ENCODE measurements at regions not wholly inside any gene's neighbourhood (a gene's known extent, or its start where the extent isn't known, plus 50 kb on each side); places are given as distances from the start of the nearest gene placed in this dataset.

GRCh38 chr2:144290276-144290675 lies 229.6 kb downstream of the ZEB2 start:
- DNase-seq (ENCODE audit: low spot score), result no peak
- H3K9me3 ChIP-seq (ENCODE audit: control insufficient read depth in 4 of 4, low read length in 3 of 4), result no peaks in the 10 kb centered on the region
- H3K4me3 ChIP-seq (ENCODE audit: low read depth in 1 of 3, low read length in 3 of 3), result no peak overlapping the region
- WGBS, result 98% methylated on average over 1 of the region's 1 CpG
- H3K9ac ChIP-seq (ENCODE audit: low read depth in 1 of 2, low read length in 2 of 2), result no peak overlapping the region
- no peak overlapping the region for H3K27ac ChIP-seq (ENCODE audit: low read depth in 1 of 2, low read length in 2 of 2)
- no peak for TF ChIP-seq RXRA (IDR thresholded peaks at IDR 0.05)
- TF ChIP-seq HNF4G (IDR thresholded peaks at IDR 0.05), result no peak
- no peak for TF ChIP-seq JUND (IDR thresholded peaks at IDR 0.05)
- TF ChIP-seq FOXA2 (IDR thresholded peaks at IDR 0.05), result no peak
- TF ChIP-seq ATF3 (IDR thresholded peaks at IDR 0.05), result no peak
- no peak for TF ChIP-seq CTCF (IDR thresholded peaks at IDR 0.05; ENCODE audit: low read depth, low read length, missing input control)
- no peak for TF ChIP-seq FOXA1 (IDR thresholded peaks at IDR 0.05)
- TF ChIP-seq RAD21 (IDR thresholded peaks at IDR 0.05), result no peak
- TF ChIP-seq NR2F2 (IDR thresholded peaks at IDR 0.05), result no peak
- TF ChIP-seq EGR1 (IDR thresholded peaks at IDR 0.05; ENCODE audit: low read depth in 2 of 2), result no peak
- no peak for TF ChIP-seq TAF1 (conservative IDR thresholded peaks at IDR 0.05)
- no peak for TF ChIP-seq REST (IDR thresholded peaks at IDR 0.05)
- no peak for TF ChIP-seq GABPA (IDR thresholded peaks at IDR 0.05 in 1 of 2, conservative IDR thresholded peaks at IDR 0.05 in 1 of 2)
- TF ChIP-seq HNF4A (conservative IDR thresholded peaks at IDR 0.05), result no peak
- no peak for TF ChIP-seq MAX (IDR thresholded peaks at IDR 0.05)
- TF ChIP-seq ZBTB33 (IDR thresholded peaks at IDR 0.05), result no peak
- no peak for TF ChIP-seq SP1 (IDR thresholded peaks at IDR 0.05)
- no peak for TF ChIP-seq YY1 (IDR thresholded peaks at IDR 0.05)
- H3K27me3 ChIP-seq (ENCODE audit: control insufficient read depth in 4 of 4, insufficient read depth in 4 of 4, low read length in 3 of 4), result no peaks in the 10 kb centered on the region
- H3K36me3 ChIP-seq (ENCODE audit: control insufficient read depth in 4 of 4, insufficient read depth in 3 of 4, low read depth in 1 of 4, low read length in 3 of 4), result no peaks in the 10 kb centered on the region
- H3K4me1 ChIP-seq (ENCODE audit: control insufficient read depth in 4 of 4, insufficient read depth in 4 of 4, low read length in 3 of 4), result no peaks in the 10 kb centered on the region
